ENCODE measurements at regions not wholly inside any gene's neighbourhood (a gene's known extent, or its start where the extent isn't known, plus 50 kb on each side); places are given as distances from the start of the nearest gene placed in this dataset.
"Not testable (repeated sequence)": the region's sequence is repeated elsewhere in the genome, so short reads cannot be mapped to it uniquely, and the experiment has no call there.

DNA sequence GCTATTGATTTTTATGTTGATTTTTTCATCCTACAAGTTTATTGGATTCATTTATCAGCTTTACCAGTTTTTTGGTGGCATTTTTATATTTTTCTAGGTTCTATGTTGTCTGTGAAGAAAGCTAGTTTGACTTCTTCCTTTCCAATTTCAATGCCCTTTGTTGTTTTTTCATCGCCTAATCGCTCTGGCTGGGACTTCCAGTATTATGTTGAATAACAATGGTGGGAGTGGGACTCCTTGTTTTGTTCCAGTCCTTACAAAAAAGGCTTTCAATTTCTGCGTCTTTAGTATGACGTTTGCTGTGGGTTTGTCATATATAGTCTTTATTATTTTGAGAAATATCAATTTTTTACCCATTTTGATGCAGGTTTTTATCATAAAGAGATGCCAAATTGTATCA lies 175.6 kb upstream of the CCNH start:
- no peak for DNase-seq

DNA sequence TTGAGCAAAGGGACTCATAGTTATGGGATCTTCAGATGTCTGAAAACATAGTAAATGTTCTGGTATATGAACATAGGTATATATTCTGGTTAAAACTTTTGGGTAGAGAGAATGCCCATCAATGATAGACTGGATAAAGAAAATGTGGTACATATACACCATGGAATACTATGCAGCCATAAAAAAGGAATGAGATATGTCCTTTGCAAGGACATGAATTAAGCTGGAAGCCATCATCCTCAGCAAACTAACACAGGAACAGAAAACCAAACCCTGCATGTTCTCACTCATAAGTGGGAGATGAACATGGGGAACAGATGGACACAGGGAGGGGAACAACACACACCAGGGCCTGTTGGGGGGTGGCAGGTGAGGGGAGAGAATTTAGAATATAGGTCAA lies 171.0 kb upstream of the CCNH start:
- not testable (repeated sequence) for DNase-seq

DNA sequence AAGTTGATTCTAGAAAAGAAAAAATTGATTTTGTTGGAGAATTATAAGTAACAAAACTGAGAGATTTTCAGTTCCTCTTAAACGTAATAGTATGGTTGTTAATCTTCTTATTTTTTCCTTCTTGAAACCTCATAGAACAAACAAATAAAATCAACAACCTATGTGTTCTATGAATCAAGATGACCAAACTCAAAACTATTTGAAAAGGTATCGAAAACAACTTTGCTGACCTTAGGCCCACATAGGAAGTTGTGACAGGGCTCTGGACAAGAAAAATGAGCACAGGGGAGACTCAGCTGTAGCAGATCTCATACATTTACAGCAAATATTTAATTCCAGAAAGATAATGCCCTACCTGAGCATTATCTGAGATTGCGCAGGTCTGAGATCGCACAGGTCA lies 169.4 kb upstream of the CCNH start:
- no peak for DNase-seq

DNA sequence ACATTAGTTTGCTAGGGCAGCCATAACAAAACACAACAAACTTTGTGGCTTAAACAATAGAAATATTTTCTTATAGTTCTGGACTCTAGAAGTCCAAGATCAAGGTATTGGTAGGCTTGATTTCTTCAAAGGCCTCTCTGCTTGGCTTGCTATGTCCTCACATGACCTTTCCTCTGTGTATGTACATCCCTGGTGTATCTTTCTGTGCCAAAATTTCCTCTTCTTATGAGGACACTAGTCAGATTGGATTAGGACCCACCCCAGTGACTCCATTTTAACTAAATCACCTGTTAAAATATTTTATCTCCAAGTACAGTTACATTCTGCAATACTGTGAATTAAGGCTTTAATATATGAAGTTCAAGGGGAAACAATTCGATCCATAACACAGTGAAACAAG lies 168.9 kb upstream of the CCNH start:
- no peak for DNase-seq

DNA sequence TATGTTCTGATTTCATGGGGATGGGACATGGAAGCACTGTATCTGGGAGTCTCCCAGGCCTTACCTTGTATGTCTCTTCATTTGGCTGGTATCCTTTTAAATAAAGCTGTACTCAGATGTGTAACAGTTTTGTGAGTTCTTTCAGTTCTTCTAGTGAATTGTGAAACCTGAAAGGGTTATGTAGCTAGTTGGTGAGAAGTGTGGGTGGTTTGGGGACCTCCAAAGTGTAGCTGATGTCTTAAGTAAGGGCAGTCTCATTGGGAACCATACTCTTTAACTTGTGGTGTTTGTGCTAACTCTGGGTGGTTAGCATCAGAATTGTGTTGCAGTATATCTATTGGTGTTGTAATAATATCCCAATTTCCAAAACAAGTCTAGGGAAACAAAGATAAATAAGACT lies 166.9 kb upstream of the CCNH start:
- DNase-seq, result no peak

DNA sequence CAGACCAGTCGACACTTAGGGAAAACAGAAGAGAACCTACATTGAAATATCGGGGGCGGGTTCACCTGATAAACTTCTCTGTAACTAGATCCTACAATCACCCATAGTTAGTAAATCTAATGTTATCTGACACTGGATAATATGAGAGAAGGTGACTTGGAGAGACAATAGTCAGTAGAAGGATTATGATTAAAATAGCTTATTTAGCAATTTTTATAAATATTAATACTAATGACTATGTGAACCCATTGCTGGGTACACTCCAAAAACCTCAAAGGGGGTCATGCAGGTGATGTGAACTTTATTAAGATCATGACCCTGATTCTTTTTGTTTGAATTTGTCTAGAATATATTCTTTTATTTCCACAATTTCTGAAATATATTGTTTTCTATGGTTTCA lies 164.1 kb upstream of the CCNH start:
- DNase-seq, result no peak

DNA sequence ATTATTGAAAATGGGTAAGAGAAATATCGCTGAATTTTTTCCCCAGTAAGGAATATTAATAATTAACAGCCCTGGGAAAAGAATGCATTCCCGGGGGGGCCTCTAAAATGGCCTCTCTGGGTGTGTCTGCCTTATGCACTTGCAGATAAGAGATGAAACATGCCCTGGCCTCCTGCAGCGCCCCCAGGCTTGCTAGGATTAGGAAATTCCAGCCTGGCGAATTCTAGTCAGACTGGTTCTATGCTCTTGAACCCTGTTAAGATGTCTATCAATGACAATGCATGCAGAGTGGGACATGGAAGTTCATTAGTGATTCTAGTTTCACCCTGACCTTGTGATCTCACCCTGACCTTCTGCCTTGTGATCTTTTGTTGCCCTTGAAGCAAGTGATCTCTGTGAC lies 163.6 kb upstream of the CCNH start:
- not testable (repeated sequence) for DNase-seq

DNA sequence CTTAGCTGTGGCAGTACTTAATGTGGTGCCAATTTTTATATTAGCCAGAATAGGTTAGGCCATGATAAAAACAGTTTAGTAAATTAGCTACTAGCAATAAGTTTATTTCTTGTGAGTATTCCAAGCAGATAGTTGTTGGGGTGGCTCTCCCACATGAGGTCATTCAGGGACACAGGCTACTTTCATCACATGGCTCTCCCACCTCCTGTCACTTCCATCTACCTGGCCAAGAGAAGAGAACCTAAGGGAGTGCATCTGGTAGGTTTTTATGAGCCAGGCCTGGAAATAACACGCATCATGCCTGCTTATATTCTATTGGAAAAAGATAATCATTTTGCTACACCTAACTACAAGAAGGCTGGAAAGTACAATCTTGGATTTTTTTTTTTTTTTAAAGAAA lies 161.4 kb upstream of the CCNH start:
- DNase-seq, result no peak

DNA sequence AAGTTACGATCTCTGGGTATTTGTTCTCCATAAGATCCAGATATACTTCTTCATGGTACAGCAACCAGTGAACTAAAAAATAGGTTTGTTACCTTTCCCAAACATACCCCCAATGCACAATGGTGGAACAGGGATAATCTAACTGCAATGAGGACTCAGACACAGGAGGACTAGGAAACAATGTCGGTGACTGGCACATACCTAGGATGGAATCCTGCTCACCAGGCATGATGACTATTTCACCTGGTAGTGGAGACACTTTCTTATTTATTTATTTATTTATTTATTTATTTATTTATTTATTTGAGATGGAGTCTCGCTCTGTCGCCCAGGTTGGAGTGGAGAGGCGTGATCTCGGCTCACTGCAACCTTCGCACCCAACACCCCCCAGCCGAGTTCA lies 159.9 kb upstream of the CCNH start:
- DNase-seq, result no peak

DNA sequence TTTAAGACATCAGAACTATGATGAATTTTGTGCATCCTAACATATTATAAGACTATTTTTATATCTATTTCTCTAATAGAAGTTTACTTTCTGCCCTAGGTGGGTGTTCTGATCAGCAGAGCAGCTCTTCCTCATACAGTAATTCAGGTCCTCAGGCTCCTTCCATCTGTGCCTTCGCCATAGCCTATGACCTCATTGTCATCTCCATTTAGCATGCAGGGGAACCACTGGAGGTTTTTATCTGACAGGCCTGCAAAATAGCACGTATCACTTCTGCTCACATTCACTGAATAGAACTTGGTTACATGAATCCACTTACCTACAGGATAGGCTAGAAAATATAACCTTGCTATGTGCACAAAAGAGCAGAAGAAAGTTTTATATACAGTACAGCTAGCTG lies 159.4 kb upstream of the CCNH start:
- DNase-seq, result no peak

DNA sequence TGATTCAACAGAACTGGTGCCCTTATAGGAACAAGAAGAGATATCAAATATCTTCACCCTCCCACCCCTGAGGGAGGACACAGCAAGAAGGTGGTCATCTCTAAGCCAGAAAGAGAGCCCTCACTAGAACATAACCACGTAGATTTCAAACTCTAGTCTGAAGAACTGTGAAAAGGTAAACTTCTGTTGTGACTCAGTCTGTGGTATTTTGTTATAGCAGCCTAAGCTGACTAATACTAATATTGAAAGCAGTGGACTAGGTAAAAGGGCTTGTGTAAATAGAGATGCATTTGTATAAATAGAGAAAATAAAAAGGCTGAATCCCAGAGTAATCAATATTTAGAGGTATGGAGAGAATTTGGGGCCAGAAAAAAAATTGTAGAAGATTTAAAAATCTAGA lies 157.6 kb upstream of the CCNH start:
- DNase-seq, result no peak

DNA sequence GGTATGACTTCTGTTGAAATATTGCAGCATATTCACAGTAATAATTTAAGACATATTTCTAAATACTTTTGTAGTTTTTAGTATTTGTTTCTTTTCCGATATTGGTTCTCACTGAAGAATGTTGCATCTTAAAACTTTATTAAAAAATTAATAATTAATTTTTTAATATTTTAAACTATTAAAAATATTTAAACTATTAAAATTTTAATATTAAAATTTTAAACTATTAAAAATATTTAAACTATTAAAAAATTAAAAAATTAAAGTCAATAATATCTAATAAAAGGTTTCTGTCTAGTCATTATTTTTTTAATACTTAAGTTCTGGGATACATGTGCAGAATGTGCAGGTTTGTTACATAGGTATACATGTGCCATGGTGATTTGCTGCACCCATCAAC lies 149.3 kb upstream of the CCNH start:
- DNase-seq, result no peak

DNA sequence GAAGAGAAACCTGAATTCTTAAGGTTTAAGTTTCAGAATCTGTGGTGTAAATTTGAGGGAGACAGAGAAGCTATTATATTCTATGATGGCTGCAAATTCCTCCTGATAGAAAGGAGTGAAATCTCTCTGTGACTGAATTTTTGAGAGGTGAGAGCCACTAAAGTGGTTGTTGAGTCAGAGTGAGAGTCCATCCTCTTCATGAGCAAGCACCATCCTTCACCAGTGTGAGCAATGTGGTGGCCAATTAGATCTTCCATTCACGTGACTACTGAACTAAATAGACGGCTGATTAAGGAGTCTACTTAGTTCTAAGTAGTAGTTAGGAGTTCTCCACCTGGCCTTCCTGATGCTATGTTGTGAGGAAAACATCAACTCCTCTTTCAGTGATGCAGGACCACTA lies 147.8 kb upstream of the CCNH start:
- DNase-seq, result no peak

DNA sequence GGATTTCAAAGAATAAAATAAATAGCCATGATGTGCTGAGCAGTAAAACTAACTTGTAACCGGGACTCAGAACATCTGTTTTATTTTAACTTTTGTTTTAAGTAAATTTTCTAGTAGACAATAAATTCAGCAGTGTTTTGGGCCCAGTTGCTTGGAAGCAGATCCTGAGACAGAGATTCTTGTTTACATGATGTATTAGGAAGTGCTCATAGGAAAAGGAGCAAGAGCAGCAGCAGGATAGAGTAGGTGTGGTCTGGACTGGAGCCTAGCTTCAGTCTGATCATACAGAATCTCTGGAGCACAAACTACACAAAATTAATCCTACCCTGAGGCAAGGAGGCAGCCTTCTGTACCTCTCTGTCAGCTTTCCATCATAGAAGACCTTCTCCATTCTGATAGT lies 139.2 kb upstream of the CCNH start:
- no peak for DNase-seq

DNA sequence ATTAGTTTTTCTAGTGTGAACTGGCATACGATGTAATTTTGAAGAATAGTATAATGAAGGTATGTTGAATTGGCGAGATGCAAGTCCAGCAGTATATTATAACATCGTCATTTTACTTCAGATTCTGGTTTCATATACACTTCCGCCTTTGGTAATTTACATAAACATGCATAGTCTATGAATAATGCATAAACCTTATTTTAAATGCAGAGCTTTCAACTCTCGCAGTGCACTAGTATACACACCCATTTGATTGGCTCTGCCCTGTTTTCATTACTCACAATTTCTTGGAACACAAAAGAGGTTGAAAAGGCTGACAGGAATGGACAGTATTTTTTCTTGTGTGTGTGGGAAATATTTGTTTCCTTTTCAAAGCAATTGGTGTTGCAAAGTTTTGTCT lies 128.9 kb upstream of the CCNH start:
- no peak for DNase-seq

DNA sequence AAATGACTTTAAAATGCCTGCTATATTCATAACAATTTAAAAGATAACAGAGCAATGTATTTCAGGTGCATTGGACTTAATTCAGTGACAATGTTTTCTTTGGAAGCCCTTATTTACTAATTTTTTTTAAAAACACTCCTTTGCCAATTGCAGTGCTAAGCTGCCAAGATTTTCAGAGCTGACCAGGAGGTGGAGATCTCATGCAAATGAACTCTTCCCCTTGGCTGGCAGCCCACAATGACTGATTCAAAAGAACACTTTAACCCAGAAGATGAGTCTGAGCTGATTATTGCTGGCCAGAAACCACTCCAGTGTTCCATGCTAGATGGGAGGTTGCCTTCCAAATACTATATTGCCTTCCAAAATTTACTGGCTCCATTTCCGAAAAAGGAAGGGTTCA lies 128.3 kb upstream of the CCNH start:
- DNase-seq, result no peak

DNA sequence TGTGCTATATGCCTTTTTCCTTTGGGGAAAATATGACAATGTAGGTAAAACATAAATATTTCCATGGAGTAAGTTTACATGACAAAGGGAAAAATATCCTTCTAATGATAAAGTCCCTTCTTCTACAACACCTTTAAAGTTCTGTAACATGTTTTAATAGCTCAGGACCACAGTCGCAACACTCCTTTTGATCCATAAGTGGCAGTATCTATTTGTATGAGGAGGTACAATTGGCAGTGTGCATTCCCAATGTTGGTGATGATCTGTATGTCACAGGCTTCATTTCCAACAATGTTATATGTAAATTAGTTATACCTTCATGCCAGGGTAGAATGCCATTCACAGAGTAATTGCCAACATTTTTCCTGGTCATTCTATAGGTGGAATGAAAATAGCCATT lies 127.1 kb upstream of the CCNH start:
- DNase-seq, result no peak

DNA sequence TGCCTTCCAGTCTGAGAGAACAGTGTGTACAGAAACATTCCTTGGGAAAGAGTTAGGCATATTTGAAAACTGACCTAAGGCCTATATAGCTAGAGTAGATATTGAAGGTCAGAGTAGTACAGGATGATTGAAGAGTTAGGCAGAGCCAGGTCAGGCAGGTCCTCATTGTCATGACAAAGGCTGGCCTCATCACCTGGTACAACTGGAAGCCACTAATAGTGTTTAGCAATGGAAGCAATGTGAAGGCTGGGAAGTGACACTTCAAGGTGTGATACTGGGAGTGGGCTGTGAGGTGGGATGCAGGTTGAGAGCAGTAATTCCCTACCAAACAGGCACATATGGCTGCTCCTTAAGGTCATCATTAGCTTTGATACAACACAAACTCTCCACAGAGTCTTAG lies 123.6 kb upstream of the CCNH start:
- DNase-seq, result no peak

DNA sequence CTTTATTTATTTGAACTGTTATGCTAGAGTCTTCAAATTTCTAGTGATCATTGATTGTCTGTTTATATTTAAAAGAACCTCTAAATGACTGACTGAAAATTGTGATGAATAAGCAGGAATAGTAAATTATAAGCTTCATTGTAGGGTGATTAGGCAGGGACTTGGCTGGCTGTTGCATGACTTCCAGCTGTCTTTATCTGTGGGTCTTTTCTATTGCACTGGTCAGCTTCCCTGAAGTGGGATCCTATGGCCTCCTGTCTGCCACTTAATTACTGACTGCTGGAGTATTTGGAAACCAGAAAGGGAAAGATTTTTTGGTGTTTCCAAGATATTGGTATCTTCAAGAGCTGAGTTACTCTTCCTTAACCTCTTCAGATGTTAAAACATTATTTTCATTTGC lies 123.0 kb upstream of the CCNH start:
- no peak for DNase-seq

DNA sequence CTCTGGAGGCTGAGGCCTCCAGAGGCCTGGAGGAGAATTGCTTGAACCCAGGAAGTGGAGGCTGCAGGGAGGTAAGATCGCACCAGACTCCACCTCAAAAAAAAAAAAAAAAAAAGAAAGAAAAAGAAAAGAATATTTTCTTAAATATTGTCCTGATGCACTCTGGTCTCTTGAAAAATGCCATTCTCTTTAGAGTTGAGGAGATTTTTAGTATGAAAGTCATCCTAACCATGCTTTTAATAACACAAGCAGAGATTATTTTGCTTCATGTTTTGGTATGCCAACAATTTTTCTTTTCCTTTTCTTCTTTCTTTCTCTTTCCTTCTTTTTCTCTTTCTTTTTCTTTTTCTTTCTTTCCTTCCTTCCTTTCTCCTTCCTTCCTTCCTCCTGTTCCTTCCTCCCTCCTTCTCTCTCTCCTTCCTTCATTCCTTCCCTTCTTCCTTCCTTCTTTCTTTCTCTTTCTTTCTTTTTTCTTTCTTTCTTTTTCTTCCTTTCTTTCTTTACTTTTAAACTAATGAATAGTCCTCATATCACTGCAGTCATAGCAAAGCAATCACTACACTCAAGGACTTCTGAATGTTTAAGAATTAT lies 116.9 kb upstream of the CCNH start:
- no peak for DNase-seq

DNA sequence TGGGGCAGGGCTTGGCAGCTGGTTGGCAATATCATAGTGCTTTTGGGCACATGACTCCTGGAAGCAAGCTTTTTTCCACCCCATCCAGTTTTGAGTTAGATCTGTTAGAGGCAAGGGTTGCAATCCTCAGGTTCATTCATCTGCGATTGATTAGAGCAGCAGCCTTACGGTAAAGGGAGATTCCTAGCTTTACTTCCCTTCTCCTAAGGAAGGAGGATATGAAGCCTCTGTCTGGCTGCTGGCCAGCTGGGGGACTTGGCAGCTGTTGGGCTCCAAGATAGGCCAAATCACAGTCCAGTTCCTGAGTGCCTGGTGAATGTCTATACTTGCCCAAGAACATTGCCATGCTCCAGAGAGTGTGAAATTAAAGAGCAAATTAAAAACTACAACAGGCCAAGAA lies 113.4 kb upstream of the CCNH start:
- DNase-seq, result no peak

DNA sequence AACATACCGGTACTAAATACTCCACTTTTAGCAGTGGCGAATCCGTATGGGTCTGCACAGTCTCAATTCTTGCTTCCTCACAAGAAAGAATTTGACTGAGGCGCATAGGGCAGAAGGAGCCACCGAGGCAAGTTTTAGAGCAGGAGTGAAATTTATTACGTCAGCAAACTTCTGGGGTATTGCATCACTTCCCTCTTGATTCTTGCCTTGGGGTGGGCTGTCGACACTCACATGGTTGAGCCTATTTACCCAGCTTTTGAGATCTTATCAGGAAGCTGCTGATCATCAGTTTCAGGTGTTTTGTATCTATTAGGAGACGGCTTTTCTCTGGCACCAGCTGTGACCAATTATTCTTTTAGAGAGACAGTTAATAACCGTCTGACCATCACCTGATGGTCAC lies 111.5 kb upstream of the CCNH start:
- no peak for DNase-seq

DNA sequence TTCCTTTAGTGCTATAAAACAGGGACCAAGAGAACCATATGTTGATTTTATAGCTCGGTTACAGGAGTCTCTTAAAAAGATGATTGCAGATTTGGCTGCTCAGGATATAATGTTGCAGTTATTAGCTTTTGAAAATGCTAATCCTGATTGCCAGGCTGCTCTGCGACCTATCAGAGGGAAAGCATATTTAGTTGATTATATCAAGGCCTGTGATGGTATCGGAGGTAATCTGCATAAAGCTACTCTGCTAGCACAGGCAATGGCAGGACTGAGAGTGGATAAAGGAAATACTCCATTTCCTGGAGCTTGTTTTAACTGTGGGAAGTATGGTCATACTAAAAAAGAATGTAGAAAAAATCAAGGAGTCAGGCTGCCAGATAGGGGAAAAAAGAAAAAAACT lies 99.0 kb upstream of the CCNH start:
- DNase-seq, result not testable (repeated sequence)

DNA sequence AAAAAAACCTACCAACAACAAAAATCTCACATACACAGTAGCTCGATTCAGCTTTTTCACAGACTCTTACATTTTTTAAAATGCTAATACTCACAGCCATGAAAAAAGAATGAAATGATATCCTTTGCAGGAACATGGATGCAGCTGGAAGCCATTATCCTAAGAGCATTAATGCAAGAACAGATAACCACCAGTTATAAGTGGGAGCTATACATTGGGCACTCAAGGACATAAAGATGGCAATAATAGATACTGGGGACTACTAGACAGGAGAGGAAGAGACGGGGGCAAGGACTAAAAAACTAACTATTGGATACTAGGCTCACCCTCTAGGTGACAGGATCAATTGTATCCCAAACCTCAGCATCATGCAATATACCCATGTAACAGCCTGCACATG lies 90.3 kb upstream of the CCNH start:
- no peak for DNase-seq

DNA sequence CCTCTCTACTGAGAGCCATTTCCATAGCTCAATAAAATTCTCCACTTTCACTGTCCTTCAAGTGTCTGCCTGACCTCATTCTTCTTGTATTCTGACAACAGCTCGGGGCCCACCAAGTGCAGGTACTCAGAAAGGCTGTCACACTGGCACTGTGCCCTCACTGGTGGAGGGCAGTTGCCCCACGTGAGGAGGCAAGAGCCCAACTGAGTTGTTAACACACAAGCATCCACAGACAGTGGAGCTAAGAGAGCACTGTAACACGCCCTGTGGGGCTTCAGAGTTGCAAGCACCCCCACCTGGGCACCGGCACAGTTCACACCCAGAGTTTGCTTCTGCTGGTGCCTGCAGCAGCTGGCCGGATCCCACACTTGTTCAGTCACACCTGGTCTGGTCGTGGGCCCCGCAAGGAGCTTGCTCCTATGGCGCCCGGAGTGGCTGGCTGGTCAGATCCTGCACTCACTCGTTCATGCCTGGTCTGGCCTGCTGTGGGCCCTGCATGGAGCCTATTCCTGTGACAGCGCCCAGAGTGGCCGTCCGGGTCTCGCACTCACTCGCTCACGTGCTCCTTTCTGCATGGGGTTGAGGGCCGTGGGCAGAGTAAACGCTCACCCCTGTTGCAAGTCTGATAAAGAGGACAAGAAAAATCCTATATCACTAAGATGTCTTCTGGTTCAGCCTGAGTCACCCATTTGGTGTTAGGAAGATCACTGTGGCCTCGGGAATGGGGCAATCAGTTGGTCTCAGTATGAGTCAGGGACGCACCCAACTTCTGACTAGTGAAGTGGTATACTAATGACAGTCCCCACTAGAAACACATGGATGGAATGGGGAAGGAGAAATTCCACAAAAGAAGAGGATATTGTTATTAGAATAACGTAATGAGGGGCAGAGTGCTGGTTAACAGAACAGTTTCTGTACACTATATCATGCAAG lies 87.0 kb upstream of the CCNH start:
- peak; percentile 26 for DNase-seq
